NCI-H187 (cell line): ENCODE measurements at regions not wholly inside any gene's neighbourhood (a gene's known extent, or its start where the extent isn't known, plus 50 kb on each side); places are given as distances from the start of the nearest gene placed in this dataset.
"Not testable (repeated sequence)": the region's sequence is repeated elsewhere in the genome, so short reads cannot be mapped to it uniquely, and the experiment has no call there.

Experiments used
- DNase-seq, 2 experiments: peaks; one replicate each; lab custom pipeline; 2025; lab: John Stamatoyannopoulos, UW

DNA sequence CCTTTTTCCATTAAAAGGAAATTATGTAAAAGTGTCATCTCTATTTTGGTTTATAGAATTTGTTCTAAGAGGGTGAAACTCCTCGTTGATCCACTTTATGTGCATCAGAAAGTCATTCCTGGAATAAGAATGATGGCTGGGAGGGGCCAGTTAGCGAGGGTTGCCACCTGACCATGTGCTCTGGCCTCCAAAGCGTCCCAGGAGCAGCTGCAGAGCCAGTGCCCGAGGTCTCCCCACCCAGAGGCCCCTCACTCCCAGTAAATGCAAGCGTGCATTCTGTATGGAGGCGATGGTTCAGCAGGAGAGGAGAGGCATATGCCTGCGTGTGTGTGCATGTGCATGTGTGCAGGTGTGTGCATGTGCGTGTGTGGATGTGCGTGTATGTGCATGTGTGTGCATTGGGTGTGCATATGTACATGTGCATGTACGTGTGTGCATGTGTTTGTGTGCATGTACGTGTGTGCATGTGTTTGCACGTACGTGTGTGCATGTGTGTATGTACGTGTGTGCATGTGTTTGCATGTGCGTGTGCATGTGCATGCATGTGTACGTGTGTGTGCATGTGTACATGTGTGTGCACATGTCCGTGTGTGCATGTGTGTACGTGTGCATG lies 345.8 kb downstream of the TEX29 start:
- DNase-seq = no peak

DNA sequence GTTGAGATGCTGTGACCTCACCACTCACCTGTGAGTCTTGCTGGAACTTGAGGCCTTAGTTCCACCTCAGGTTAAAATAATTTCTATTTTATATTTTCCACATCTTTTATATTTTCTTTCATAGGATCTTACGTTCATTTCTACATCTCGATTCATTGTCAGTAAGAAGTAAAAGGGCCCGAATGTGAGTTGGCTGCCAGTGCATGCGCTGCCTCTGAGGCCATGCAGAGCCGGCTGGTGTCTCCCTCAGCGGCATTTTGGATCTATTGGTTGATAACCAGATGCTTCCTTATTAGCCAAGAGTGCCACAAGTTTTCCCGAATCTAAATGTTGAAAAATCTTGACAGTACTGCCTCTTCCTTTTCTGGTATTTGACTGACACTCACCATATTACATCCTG lies 347.3 kb downstream of the TEX29 start:
- DNase-seq = no peak

DNA sequence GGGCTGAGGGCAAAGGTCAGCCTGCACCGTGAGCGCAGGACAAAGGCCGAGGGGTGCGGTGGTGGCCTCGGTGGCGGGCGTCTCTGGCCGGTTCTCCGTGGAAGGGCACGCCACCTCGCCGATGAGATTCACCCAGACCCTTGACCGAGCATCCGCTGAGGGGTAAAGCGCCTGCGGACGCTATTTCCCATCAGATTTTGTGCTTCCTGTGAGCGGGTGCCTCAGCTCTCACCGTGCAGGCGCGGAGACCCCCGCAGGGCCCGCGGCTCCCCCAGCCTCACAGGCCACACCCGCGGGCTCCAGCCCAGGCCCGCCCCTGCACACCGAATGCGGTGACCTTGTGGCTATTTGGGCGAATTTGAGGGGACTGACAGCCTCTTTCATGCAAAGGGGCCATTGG lies 348.0 kb downstream of the TEX29 start:
- DNase-seq = no peak

DNA sequence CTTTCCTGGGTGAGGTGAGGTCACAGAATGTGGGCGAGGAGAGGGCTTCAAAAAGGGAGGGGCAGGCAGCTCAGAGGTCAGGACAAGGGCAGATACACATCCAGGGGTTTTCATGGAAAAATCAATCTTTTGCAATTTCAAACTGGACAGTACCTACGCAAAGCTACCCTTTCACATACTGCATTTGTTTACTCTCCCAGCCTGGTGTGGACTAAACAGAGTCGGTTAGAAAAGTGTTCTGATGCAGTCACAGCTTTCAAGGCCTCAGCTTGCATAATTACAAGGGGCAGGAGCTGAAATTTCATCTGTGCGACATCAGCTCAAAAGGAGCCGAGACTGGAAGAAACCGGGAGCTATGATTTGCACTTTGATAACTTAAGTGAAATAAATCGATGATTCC lies 351.8 kb downstream of the TEX29 start:
- DNase-seq = not testable (repeated sequence)

DNA sequence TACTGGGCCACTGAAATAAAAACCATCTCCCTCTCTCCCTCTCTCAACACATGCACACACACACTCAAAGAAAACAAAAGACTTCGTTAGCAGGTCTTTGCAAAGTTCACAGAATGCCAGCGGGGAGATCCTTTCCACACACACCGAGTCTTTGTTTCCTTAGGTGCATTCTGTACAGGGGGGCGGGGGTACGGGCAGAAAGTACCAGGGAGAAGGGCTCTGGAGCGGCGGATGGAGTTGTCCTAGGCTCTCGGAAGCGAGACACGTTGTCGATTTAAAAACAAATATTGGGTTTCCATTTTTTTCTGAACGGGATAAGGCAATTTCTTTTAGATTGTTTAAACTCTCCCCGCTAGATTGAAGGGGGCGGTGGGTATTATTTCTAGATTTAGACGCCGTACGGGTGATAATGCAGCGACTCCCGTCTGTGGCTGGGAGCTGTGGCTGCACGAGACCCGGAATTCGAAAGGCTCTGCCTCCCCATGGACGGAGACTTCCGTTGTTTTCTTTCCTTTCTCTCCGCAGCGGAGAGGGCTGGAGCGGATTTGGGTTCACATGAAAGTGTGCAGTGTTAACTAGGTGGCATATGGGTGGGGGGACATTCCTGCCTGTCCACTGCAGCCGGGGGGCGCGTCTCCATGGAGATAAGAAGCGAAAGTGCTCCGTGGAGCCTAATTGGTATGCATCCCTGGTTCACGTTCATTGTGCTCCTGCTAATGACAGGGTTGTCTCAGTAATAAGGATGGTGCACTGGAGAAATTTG lies 357.9 kb downstream of the TEX29 start:
- DNase-seq = not testable (repeated sequence)

DNA sequence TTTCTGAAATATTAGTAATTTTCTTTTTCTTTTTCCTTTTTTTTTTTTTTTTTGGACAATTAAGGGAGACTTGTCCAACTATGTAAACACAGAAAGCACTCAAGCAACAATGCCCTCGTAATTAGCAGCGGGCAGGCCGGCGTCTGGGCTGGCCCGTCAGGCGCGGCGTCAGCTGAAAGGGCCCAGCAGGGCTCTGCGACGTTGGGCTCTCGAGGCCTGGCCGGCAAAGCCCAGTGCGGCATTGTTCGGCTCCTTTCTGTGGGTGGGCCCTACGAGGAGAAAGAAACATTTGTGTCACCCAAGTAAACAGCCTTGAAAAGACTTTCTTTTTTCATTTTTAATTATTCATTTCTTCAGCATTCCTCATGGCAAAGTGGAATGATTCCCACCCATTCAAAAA lies 359.2 kb downstream of the TEX29 start:
- not testable (repeated sequence) for DNase-seq

DNA sequence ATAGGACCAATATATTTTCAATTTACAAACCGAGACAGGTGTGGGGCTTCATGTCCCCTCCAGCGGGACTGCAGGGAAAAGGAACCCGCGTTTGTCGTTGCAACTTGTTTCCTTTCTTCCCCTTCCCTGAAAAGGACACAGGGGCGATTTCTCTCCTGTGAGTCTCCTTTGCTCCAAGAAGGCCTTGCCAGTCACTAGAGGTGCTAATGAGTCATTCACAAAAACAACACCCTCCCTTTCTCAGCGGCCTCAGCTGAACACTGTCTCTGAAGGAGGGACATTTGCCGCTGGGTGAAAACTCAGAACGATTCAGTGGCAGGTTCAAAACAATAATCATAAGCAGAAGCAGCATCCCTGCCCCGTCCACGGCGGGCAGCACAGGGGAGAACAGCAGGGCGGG lies 359.7 kb downstream of the TEX29 start:
- DNase-seq = not testable (repeated sequence)

DNA sequence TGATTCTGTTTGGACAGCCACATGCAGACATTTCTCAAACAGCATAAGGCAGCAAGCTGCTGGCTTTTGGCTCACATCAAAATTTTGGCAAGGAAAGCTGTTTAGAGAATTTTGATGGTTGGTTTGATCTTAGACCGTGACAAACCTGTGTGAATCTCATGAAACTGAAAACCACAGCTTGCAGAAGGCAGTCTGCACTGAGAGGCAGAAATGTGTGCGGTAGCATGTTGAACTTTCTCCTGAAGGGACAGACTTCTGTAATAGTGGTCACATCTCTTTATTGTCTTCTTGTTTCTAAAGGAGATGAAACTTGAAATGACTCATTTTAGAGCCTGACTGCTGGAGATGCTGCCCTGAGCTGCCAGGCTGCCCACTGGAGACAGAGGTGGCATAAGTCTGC lies 371.6 kb downstream of the TEX29 start:
- not testable (repeated sequence) for DNase-seq

DNA sequence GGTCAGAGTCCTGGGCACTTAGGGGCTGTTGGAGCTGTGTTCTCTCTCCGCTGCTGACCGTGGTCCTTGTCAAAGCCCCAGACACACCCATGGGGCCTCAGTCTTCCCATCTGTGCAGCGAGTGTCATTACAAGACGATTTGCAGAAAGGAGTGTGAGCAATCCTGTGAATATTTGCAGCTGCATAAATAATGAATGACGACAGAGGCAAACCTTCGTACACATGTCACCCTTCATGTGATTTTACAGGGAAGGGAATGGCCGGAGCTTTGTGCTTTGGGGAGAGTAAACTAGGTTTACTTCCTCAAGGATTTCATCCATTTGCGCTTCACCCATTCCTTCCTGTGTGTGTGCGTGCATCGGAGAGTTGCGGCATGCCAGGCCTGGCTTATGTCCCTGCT lies 370.8 kb upstream of the SOX1 start:
- DNase-seq = not testable (repeated sequence)

DNA sequence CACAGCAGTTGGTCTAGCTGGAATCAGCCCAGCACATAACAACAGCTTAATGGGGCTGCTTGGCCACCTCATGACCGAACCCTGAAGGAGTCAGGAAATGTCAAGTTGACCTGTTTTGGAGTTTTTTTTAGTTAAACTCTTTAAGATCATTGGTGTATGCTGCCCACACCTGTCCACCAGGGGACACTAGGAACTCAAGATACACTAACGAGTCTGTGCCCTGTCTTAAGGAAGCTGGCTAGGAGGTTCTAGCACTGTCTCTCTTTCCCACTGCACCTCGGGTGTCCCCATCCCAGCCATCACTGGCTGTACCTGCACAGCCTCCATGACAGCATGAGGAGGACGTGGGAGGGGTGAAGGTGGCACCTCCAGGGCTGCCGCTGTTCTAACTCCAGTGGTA lies 364.9 kb upstream of the SOX1 start:
- not testable (repeated sequence) for DNase-seq
